ENCODE measurements at regions not wholly inside any gene's neighbourhood (a gene's known extent, or its start where the extent isn't known, plus 50 kb on each side); places are given as distances from the start of the nearest gene placed in this dataset.

GRCh38 chr18:48479531-48479930, 59.3 kb upstream of the CTIF start:
- POLR2A ChIA-PET, result no interaction called here
- no peak overlapping the region for H3K9ac ChIP-seq (ENCODE audit: insufficient read depth, low read depth, low read length)
- H3K4me2 ChIP-seq (ENCODE audit: low read depth, low read length), result no peak overlapping the region
- CTCF ChIA-PET (ENCODE audit: low intra/inter-chr PET ratio, low total read pairs), result no interaction called here
- no peaks in the 10 kb centered on the region for H3K36me3 ChIP-seq (replicated peaks in 1 of 2; ENCODE audit: control insufficient read depth in 1 of 2, insufficient read depth in 2 of 2, low read length in 2 of 2)
- TF ChIP-seq ZNF136 (CRISPR knock-in tag; IDR thresholded peaks at IDR 0.05; ENCODE audit: low read depth) (no peak), TBP (CRISPR knock-in tag; IDR thresholded peaks at IDR 0.05) (no peak), RORA (CRISPR knock-in tag; IDR thresholded peaks at IDR 0.05) (no peak), SOX5 (CRISPR knock-in tag; IDR thresholded peaks at IDR 0.05; ENCODE audit: borderline replicate concordance) (no peak), ZNF138 (CRISPR knock-in tag; IDR thresholded peaks at IDR 0.05; ENCODE audit: low read depth) (no peak), E2F2 (CRISPR knock-in tag; IDR thresholded peaks at IDR 0.05; ENCODE audit: borderline replicate concordance) (no peak), KDM2A (CRISPR knock-in tag; IDR thresholded peaks at IDR 0.05; ENCODE audit: borderline replicate concordance, low read depth) (no peak), ZBTB26 (CRISPR knock-in tag; IDR thresholded peaks at IDR 0.05; ENCODE audit: borderline replicate concordance) (no peak), RCOR2 (CRISPR knock-in tag; IDR thresholded peaks at IDR 0.05) (no peak), SIN3A (IDR thresholded peaks at IDR 0.05; ENCODE audit: borderline replicate concordance, low read depth, low read length) (no peak), MED13 (CRISPR knock-in tag; IDR thresholded peaks at IDR 0.05) (no peak), ZKSCAN1 (IDR thresholded peaks at IDR 0.05; ENCODE audit: low read length) (no peak), JUN (CRISPR knock-in tag; IDR thresholded peaks at IDR 0.05) (no peak), ZNF431 (CRISPR knock-in tag; IDR thresholded peaks at IDR 0.05; ENCODE audit: borderline replicate concordance, low read depth) (no peak), GFI1 (CRISPR knock-in tag; IDR thresholded peaks at IDR 0.05; ENCODE audit: borderline replicate concordance) (no peak), TRAFD1 (CRISPR knock-in tag; IDR thresholded peaks at IDR 0.05; ENCODE audit: borderline replicate concordance) (no peak)
- in situ Hi-C loops (cut with HindIII; ENCODE audit: extremely low pct_ligation_motif_present, low pct_unique_long_range_greater_than_20kb), result loop anchor here (10.0 kb wide), 2 partner anchors 95 to 155 kb away; no protein-coding TSS in a partner anchor
- no peak overlapping the region for H3K27ac ChIP-seq (ENCODE audit: extremely low read length, insufficient read depth, low read length)
- no peaks in the 10 kb centered on the region for H4K20me1 ChIP-seq (ENCODE audit: insufficient read depth, low read length)
- no peak overlapping the region for H2AFZ ChIP-seq (ENCODE audit: low read length)
- no peaks in the 10 kb centered on the region for H3K9me3 ChIP-seq (ENCODE audit: low read length)
- no peaks in the 10 kb centered on the region for H3K27me3 ChIP-seq (ENCODE audit: control insufficient read depth in 1 of 2, insufficient read depth in 2 of 2, low read length in 2 of 2)
- FAIRE-seq (no peak), DNase-seq (ENCODE audit: low spot score) (no peak), ATAC-seq (no peak)
- H3K79me2 ChIP-seq (ENCODE audit: insufficient read depth, low read length), result no peaks in the 10 kb centered on the region
- H3K4me1 ChIP-seq (ENCODE audit: insufficient read depth, low read length), result peaks cover 16% of the 10 kb centered on the region
- WGBS (ENCODE audit: low lambda C conversion rate), result 89% methylated on average over 1 of the region's 1 CpG
- no TSS peak for BruUV-seq (replicated peaks)
- no peak overlapping the region for H3K4me3 ChIP-seq (replicated peaks in 1 of 3; ENCODE audit: insufficient read depth in 1 of 3, low read depth in 2 of 3, low read length in 3 of 3)
- intact Hi-C loops (cut with micrococcal nuclease; ENCODE audit: unreplicated experiment), result no loop called here

All from HepG2 (cell line).